ENCODE measurements at regions not wholly inside any gene's neighbourhood (a gene's known extent, or its start where the extent isn't known, plus 50 kb on each side); places are given as distances from the start of the nearest gene placed in this dataset.

DNA sequence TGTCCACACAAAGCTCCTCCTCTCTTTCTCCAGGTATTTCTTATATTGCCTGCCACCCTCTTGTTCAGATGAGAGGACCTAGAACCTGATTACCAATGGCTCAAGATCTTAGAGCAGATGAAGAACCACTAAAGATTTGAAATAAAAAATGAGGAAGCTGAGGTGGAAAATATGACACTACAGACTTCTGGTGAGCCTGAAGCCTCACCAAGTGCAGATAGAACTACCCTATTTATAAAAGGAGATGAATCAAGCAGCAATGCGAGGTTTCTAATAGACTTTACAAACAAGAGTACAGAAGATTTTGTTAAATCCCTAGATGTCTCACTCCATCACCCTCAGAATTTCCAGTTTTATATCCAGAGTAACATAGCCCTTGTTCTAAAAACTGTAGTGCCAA lies 345.8 kb downstream of the TBC1D4 start:
- DNase-seq (ENCODE audit: insufficient read length, low spot score) (no peak), FAIRE-seq (no peak)

- DNase-seq (ENCODE audit: insufficient read length, low spot score) (peak; percentile 4), FAIRE-seq (no peak)
These were observed 346.6 kb downstream of the TBC1D4 start for GRCh38 chr13:75135325-75135825.

DNA sequence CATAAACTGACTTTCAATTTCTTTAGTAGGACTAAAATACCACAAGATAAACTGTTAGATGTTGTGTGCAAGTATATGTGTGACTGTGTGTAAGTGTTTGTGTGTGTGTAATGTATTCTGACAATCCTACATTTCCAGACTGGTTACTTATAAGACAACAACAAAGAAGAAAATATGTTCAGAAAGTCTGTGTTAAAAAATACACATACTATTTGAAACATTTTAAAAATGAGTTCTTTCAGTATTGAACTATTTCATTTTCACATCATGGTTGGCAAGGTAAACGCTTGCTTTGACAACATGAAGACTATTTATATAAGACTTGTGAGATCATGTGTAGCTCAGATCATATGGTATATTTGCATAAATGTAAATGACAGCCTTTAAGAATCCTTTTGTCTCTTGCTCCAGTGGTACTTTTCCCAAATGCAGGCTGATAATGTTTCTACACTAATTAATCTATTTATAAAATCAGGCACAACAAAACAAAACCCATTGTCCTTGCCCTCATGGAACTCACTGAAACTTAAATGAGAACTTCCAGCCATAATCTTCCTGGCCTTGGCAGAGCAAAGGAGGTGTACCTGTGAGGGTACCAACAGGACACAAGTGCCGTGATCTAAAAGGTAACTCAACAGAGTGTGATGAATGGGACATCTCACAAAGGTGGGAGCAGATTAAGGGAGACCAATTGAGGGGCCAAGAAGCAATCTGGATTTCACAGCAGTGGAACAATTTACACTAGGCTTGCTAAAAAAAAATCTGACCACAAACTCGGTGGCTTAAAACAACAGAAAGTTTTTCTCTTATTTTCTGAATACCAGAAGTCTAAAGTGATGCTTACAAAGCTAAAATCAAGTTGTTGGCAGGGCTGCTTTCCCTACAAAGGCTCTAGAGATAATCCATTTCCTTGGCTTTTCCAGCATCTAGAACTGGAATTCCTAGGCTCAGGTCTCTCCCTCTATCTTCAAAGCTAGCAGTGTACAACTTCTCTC lies 349.0 kb downstream of the TBC1D4 start:
- DNase-seq (ENCODE audit: insufficient read length, low spot score): no peak
- FAIRE-seq: no peak

- FAIRE-seq: no peak
- no peak for DNase-seq (ENCODE audit: insufficient read length, low spot score)
These were observed 352.6 kb downstream of the TBC1D4 start for GRCh38 chr13:75129331-75129730.

- DNase-seq (ENCODE audit: insufficient read length, low spot score) (no peak), FAIRE-seq (no peak)
These were observed 357.6 kb downstream of the TBC1D4 start for GRCh38 chr13:75124415-75124814.

DNA sequence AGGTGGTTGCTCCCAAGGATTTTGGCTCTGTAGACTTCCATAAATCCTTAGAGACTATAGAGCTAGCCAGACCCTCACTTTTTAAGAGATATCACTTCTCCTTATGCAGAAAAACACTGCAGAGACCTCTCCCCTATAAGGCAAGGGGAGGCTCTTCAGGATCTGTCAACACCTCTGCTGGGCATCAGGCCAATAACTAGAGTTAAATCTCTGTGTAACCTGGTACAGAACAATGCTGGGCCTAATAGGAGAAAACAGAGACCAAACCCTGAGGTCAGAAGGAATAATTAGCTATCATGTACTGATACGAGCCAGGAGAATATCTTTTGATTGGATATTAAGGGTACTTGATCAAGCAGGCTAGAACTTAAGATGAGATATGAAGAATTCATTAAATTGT lies 358.5 kb downstream of the TBC1D4 start:
- no peak for DNase-seq (ENCODE audit: insufficient read length, low spot score)
- no peak for FAIRE-seq

GRCh38 chr13:75120085-75120484 lies 361.9 kb downstream of the TBC1D4 start:
- FAIRE-seq: no peak
- no peak for DNase-seq (ENCODE audit: insufficient read length, low spot score)

- no peak for DNase-seq (ENCODE audit: insufficient read length, low spot score)
- no peak for FAIRE-seq
These were observed 366.8 kb downstream of the TBC1D4 start for GRCh38 chr13:75115171-75115570.

GRCh38 chr13:75103976-75104375 lies 378.0 kb downstream of the TBC1D4 start:
- DNase-seq (ENCODE audit: insufficient read length, low spot score) (no peak), FAIRE-seq (no peak)

DNA sequence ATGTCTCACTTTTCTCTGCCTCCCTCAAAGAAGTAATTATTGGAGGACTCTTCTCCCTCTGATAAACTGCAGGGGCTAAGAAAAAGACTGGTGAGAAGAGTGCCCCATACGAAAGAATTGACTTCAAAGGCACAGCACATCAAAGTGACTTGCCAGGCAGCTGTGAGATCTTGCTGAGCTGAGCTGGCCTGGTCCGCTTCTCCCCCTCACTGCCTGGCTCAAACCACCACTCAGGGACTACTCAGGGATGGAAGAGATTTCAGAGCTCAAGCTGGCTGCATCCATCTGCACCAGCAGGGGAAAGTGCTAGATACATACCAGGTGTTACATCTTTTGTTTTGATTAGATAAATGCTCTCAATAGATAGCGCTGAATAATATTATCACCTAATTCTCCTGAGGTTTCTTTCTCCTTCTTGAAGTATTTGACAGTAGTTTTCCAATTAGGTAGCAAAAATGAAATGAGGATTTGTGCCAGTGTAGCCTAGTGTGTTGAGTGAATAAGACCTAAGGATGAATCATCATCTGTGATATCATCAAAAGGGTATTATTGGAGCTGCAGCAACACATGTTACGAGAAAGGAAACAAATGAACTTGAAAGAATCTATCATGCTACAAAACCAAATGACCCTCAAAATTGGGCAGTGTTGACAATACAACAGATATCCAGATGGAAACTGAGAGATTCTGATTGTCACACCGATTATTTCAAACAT lies 379.8 kb downstream of the TBC1D4 start:
- FAIRE-seq: no peak
- DNase-seq (ENCODE audit: insufficient read length, low spot score): no peak

- no peak for FAIRE-seq
These were observed 380.6 kb downstream of the TBC1D4 start for GRCh38 chr13:75101348-75101747.

GRCh38 chr13:75092143-75092542 lies 389.8 kb downstream of the TBC1D4 start:
- FAIRE-seq: no peak
- no peak for DNase-seq (ENCODE audit: insufficient read length, low spot score)

More at GRCh38 chr13:75101348-75101747, 380.6 kb downstream of the TBC1D4 start:
- no peak for DNase-seq (ENCODE audit: insufficient read length, low spot score)

GRCh38 chr13:75091718-75092117 lies 390.3 kb downstream of the TBC1D4 start:
- no peak for FAIRE-seq
- DNase-seq (ENCODE audit: insufficient read length, low spot score): no peak

DNA sequence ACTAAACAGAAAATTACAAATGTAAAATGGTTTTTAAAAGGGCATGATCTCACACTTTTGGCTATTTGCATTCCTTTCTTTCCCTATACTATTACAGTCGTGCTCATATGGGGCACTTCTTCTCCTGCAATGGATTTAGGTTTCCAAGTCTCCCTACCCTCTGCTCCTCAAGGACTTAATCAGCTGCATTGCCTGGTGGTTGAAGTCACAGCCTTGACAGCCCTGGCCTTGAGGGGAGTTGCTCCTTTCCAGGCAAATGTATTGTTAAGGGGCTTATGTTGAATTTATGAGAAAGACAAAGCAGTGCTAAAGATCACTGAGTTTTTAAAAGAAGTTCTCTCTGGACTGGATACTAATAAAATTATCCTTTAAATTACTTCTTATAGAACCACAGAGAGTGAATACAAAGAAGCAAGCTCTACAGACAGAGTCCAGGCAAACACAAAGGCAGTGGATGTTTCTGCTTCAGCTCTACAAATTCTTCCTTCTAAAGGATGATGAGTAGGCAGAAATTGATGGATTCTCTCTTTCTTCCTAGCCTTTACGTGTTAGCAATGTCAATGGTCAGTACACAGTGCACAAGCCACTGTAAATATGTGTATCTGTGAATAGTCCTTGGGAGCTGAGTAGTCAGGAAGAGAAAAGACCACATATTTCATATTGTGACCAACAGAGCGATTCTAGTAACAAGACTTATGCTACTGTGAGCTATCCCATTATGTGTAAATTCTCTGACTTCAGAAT lies 390.9 kb downstream of the TBC1D4 start:
- FAIRE-seq: no peak
- DNase-seq (ENCODE audit: insufficient read length, low spot score): no peak

DNA sequence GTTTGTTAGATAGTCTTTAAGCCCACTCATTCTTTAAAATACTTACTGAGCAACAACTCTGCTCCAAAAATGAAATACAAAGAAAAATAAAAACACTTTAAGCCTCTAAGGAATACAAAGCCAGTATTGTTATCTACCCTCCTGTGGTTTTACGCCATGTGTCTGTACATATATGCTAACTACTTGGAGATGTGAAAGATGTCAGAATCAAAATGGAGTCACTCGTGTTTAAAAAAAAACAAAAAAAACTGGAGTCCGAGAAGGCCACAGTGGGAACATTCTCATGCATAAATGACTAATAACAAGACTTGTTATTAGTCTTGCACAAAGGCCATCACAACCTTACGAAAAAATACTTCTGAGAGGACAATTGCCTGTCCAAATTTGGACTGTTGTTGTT lies 393.1 kb downstream of the TBC1D4 start:
- no peak for DNase-seq (ENCODE audit: insufficient read length, low spot score)
- FAIRE-seq: no peak

DNA sequence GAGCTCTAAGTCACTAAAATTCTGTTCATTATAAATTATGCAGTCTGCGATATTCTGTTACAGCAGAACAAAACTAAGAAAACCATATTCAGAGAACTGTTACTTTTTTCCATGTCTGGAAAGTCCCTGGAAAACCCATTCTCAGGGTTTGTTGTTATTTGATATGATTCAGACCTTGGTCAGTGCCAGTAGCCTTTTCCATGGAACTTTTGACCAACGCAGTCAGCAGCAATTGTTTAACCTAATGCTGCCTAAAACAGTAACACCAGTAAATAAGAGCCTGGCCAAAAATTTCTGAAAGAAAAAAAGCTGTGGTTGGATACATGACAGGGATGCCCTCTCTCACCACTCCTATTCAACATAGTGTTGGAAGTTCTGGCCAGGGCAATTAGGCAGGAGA lies 402.7 kb downstream of the TBC1D4 start:
- FAIRE-seq: no peak
- DNase-seq (ENCODE audit: insufficient read length, low spot score): no peak

- DNase-seq (ENCODE audit: insufficient read length, low spot score): no peak
- no peak for FAIRE-seq
These were observed 405.5 kb downstream of the TBC1D4 start for GRCh38 chr13:75076476-75076875.

DNA sequence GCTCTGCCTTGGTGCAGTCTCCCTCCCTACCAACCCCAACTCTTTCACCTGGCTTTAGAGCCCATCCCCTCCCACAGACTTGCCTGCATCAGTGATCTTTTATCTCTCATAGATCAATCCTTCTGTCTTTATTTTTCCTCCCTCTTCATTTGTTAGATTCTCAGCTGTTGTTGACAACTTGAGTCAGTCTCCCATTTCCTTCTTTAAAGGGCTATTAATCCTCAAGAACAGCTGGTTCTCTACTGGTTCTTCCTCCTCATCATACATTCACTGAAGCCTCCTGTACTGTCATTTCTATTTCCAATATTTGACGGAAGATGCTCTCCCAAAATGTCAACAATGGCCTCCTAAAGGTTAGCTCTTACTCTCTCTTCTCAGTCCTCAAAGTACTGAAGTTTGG lies 408.2 kb downstream of the TBC1D4 start:
- no peak for FAIRE-seq

GRCh38 chr13:75072891-75073290 lies 409.1 kb downstream of the TBC1D4 start:
- FAIRE-seq (no peak), DNase-seq (ENCODE audit: insufficient read length, low spot score) (no peak)

More for the DNA sequence above, 408.2 kb downstream of the TBC1D4 start:
- DNase-seq (ENCODE audit: insufficient read length, low spot score): no peak

DNA sequence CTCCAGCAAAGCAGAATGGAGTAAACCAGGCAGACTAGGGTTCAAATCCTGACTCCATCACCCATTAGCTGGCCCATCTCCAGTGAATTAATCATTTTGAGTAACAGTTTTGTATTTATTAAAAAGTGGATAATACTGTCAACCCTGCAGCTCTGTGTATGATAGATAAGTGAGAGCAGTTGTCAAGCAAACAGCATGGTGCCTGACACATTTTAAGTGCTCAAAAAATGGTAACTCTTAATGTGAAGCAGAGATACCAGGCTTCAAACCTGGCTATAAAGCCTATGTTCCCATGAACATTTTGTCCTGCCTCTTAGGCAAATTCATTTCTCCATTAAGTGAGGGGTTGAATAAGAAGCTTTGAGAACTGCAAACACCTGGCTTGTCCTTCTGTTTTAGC lies 409.6 kb downstream of the TBC1D4 start:
- DNase-seq (ENCODE audit: insufficient read length, low spot score): no peak
- no peak for FAIRE-seq

DNA sequence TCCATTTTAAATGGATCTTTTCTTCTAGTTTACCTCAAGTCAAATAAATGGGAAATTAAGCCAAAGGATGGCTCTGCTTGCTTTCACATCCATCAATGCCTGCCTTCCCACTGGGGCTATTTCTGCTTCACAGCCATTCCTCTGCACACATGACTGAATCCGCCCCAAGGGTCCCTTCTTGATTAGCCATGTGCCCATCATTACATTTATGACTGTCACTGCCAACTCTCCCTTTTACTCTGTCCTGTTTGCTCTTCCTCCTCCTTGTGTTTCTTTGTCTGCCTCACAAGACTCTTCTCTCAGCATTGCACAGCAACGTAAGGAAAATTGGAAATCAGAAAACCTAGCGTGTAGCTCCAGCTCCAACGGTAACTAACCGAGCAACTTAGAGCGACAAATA lies 410.2 kb downstream of the TBC1D4 start:
- no peak for DNase-seq (ENCODE audit: insufficient read length, low spot score)
- no peak for FAIRE-seq

All from HTR-8/SVneo (cell line).